Activated CD4-positive, alpha-beta memory T cell treated with anti-CD3 and anti-CD28 coated beads for 36 hours (primary cell): ENCODE measurements at regions not wholly inside any gene's neighbourhood (a gene's known extent, or its start where the extent isn't known, plus 50 kb on each side); places are given as distances from the start of the nearest gene placed in this dataset.

Source experiments
- CTCF ChIA-PET: fragments of 350-600 bp; sonication (Branson Sonifier 250); formaldehyde crosslinking; loops from one replicate; lab custom pipeline; 2021; ENCODE audit warnings: antibody characterized with exemption, inconsistent platforms; lab: Charles Lee
- POLR2A ChIA-PET: fragments of 350-600 bp; sonication (Branson Sonifier 250); formaldehyde crosslinking; loops from one replicate; lab custom pipeline; 2021; ENCODE audit warnings: antibody characterized with exemption; lab: Charles Lee
- DNase-seq: peaks from one replicate; pipeline ENCODE4 v3.0.0-alpha.2; 2020
- H3K27ac Mint-ChIP-seq: one replicate; pipeline ENCODE4 v1.8.0; 2021; ENCODE audit warnings: mixed read lengths
- H3K27me3 Mint-ChIP-seq: one replicate; pipeline ENCODE4 v1.8.0; 2021; ENCODE audit warnings: mixed read lengths
- H3K36me3 Mint-ChIP-seq: one replicate; pipeline ENCODE4 v1.8.0; 2021; ENCODE audit warnings: mixed read lengths
- H3K4me1 Mint-ChIP-seq: one replicate; pipeline ENCODE4 v1.8.0; 2021; ENCODE audit warnings: low read depth, mixed read lengths
- H3K4me3 Mint-ChIP-seq: one replicate; pipeline ENCODE4 v1.8.0; 2021; ENCODE audit warnings: mild to moderate bottlenecking, mixed read lengths
- H3K9me3 Mint-ChIP-seq: one replicate; pipeline ENCODE4 v1.8.0; 2021; ENCODE audit warnings: mixed read lengths
- intact Hi-C: fragments of 100-400 bp; cut with micrococcal nuclease; formaldehyde crosslinking; loops from one replicate; pipeline ENCODE4 v1.15.1; 2023

DNA sequence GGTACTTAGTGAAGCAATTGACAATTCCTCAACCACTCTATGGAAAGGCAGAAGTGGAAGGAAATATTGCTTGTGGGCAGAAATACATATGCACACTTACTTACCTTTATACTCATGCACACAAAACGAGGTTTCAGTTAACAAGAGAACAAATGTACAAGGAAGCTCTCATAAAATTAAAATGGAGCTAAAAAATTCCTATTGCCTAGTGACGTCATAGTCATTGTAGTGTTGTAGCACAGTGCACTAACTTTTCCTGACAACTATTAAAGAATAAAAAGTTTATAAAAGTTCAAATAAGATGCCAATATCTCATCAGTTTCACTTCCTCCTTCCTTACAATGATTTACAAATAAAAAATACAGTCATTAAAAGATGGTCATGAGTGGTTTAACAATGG is 1161.9 kb upstream of the NRXN1 start:
- no peaks in the 10 kb centered on the region for H3K4me1 Mint-ChIP-seq
- no peaks in the 10 kb centered on the region for H3K36me3 Mint-ChIP-seq
- no peak overlapping the region for H3K4me3 Mint-ChIP-seq
- intact Hi-C loops = no loop called here
- CTCF ChIA-PET = no interaction called here
- POLR2A ChIA-PET = no interaction called here
- H3K9me3 Mint-ChIP-seq = peaks cover 11% of the 10 kb centered on the region
- H3K27ac Mint-ChIP-seq = no peak overlapping the region
- DNase-seq = no peak
- no peaks in the 10 kb centered on the region for H3K27me3 Mint-ChIP-seq

DNA sequence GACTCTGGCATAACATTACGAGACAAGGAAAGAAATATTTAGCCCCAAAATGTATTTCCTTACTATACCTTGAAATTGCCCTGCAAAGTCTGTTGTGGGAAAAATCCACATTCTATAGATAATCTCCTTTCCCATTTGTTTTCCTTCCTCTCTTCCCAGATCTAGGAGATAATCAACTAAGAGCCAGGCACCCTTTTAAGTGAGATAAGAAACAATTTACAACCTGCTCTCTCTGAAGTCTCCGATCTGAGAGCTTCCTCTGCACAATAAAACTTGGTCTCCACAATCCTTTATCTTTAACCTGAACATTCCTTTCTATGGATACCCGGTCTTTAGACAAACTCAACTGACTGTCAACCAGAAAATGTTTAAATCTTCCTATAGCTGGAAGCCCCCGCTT is 1160.7 kb upstream of the NRXN1 start:
- H3K4me3 Mint-ChIP-seq = no peak overlapping the region
- ChIA-PET CTCF (no interaction called here), POLR2A (no interaction called here)
- no peak for DNase-seq
- peaks cover 11% of the 10 kb centered on the region for H3K9me3 Mint-ChIP-seq
- intact Hi-C loops = no loop called here
- H3K36me3 Mint-ChIP-seq = no peaks in the 10 kb centered on the region
- H3K27me3 Mint-ChIP-seq = no peaks in the 10 kb centered on the region
- H3K27ac Mint-ChIP-seq = no peak overlapping the region
- H3K4me1 Mint-ChIP-seq = no peaks in the 10 kb centered on the region

DNA sequence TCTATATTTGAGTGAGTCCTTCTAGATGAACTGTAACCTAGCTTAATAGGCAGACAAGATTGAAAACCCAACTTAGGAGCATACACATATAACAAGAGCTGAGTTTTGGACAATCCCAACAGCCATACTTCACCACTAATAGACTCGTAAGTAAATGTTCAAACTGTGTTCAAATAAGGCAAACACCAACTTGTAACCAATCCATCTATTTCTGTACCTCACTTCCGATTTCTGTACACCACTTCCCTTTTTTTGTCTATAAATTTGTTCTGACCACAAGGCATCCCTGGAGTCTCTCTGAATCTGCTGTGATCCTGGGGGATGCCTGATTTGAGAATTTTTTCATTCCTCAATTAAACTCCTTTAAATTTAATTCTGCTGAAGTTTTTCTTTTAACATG is 1149.1 kb upstream of the NRXN1 start:
- intact Hi-C loops = no loop called here
- no peak for DNase-seq
- POLR2A ChIA-PET = no interaction called here
- no peak overlapping the region for H3K4me3 Mint-ChIP-seq
- peaks cover 8% of the 10 kb centered on the region for H3K9me3 Mint-ChIP-seq
- CTCF ChIA-PET = no interaction called here
- no peak overlapping the region for H3K27ac Mint-ChIP-seq
- no peaks in the 10 kb centered on the region for H3K27me3 Mint-ChIP-seq
- no peaks in the 10 kb centered on the region for H3K36me3 Mint-ChIP-seq
- H3K4me1 Mint-ChIP-seq = no peaks in the 10 kb centered on the region

DNA sequence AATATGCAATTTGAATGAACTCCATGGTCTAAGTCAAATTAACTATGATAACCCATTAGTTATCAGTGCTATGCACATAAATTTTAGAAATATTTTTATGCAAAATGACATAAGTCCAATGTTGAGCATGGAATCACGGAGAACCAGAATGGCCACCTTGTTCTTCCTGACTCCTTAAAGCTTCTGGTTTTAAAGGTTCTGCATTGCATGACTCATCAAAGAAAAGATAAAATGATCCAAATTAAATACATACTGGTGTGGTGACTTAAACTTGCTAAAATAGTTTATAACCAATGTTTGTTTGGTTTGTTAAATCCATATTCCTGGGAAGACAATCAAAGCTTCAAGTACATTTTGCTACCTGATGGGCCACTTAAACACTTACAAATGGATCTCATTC is 1146.9 kb upstream of the NRXN1 start:
- Mint-ChIP-seq H3K4me3 (no peak overlapping the region), H3K4me1 (no peaks in the 10 kb centered on the region), H3K27ac (no peak overlapping the region), H3K36me3 (no peaks in the 10 kb centered on the region), H3K9me3 (peaks cover 6% of the 10 kb centered on the region), H3K27me3 (no peaks in the 10 kb centered on the region)
- POLR2A ChIA-PET = no interaction called here
- no peak for DNase-seq
- intact Hi-C loops = no loop called here
- CTCF ChIA-PET = no interaction called here

DNA sequence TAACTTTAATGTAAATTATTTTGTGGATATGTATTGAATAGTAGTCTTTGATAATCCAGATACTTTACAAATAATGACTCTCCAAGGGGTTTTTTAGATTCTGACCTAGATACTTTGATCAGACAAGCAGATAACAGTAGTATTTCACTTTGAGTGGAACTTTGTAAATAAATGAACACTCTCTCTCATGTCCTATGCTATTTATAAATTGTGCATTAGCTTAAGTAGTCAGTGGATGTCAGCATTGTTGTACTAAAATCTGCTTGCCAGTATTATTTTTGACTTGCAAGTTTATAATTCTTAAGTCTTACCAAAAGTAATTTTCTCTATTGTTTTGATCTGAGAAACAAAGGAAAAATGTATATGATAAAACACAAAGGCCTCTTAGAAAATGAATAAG is 1113.1 kb upstream of the NRXN1 start:
- Mint-ChIP-seq H3K4me3 (no peak overlapping the region), H3K4me1 (no peaks in the 10 kb centered on the region), H3K36me3 (no peaks in the 10 kb centered on the region), H3K9me3 (no peaks in the 10 kb centered on the region), H3K27me3 (no peaks in the 10 kb centered on the region), H3K27ac (no peak overlapping the region)
- ChIA-PET CTCF (no interaction called here), POLR2A (no interaction called here)
- DNase-seq = no peak
- intact Hi-C loops = no loop called here

DNA sequence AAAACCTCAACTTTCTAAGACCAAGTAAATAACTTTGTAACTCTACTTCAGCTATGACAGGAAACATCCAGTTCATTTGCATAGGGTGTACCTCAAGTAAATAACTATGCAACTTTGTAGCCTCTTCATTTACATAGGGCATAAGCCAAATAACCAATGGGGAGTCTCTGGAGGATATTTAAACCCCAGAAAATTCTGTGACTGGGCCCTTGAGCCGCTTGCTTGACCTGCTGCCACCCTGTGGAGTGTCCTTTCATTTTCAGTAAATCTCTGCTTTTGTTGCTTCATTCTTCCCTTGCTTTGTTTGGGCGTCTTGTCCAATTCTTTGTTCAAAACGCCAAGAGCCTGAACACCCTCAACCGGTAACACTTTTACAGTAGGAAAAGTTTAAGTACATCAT is 1112.7 kb upstream of the NRXN1 start:
- intact Hi-C loops = no loop called here
- POLR2A ChIA-PET = no interaction called here
- CTCF ChIA-PET = no interaction called here
- Mint-ChIP-seq H3K27me3 (no peaks in the 10 kb centered on the region), H3K36me3 (no peaks in the 10 kb centered on the region), H3K27ac (no peak overlapping the region), H3K4me1 (no peaks in the 10 kb centered on the region), H3K4me3 (no peak overlapping the region), H3K9me3 (no peaks in the 10 kb centered on the region)
- no peak for DNase-seq

DNA sequence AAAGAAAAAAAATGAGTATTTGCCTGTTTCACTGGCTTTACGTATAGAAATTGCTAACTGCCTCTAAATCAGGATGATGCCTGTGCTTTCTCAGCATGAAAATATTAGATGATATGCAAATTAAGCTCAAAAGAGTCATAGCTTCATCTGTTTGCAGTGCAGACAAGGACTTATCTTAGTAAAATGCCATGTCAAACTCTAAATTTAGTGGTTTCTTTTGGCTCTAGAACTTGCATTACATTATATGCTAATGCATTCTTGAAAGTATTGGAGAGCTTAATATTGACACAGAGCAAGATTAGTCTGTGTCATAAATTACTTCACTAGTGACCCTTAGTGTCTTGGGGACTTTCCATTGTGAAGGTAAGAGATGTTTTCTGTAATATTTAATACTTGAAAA is 1109.1 kb upstream of the NRXN1 start:
- Mint-ChIP-seq H3K4me1 (no peaks in the 10 kb centered on the region), H3K27ac (no peak overlapping the region), H3K4me3 (no peak overlapping the region), H3K27me3 (no peaks in the 10 kb centered on the region), H3K36me3 (no peaks in the 10 kb centered on the region), H3K9me3 (peaks cover 2% of the 10 kb centered on the region)
- CTCF ChIA-PET = no interaction called here
- intact Hi-C loops = no loop called here
- DNase-seq = no peak
- POLR2A ChIA-PET = no interaction called here

DNA sequence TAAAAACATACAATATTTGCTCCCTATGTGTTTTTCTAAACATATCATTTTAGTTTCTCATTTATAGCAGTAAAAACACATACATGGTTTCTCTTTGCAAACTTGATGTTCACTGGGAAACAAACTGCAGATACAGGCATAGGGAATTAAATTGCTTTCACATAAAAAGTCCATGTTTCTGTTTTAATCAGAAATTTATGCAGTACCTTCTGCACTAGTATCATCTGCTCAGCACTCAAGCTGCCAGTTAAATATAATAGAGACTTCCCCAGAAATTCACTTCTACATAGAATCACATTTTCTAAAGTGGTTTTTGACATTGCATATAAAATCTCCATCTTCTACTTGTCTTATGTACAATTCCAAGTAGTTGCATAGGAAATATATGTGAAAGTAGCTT is 1107.3 kb upstream of the NRXN1 start:
- CTCF ChIA-PET = no interaction called here
- H3K27me3 Mint-ChIP-seq = no peaks in the 10 kb centered on the region
- H3K9me3 Mint-ChIP-seq = peaks cover 4% of the 10 kb centered on the region
- POLR2A ChIA-PET = no interaction called here
- no peaks in the 10 kb centered on the region for H3K4me1 Mint-ChIP-seq
- DNase-seq = no peak
- no peaks in the 10 kb centered on the region for H3K36me3 Mint-ChIP-seq
- H3K27ac Mint-ChIP-seq = no peak overlapping the region
- intact Hi-C loops = no loop called here
- H3K4me3 Mint-ChIP-seq = no peak overlapping the region

DNA sequence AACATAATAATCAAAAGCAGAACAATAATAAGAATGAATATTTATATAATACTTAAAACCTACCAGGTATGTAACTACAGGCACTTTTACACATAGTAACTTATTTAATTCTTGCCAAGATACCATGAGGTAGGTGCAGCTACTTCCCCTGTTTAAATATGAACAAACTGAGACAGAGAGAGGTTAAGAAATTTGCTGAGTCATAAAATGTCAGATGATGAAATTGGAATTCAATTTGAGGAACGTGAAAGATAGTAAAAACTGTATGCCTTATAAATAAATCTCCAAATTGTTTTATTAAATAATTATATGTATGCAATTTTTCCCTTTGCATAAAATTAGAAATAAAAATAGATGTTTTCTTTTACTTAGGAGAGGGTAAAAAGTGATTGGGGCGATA is 1103.3 kb upstream of the NRXN1 start:
- Mint-ChIP-seq H3K4me1 (no peaks in the 10 kb centered on the region), H3K27ac (no peak overlapping the region), H3K27me3 (no peaks in the 10 kb centered on the region), H3K36me3 (no peaks in the 10 kb centered on the region), H3K4me3 (no peak overlapping the region), H3K9me3 (peaks cover 14% of the 10 kb centered on the region)
- no peak for DNase-seq
- intact Hi-C loops = no loop called here
- ChIA-PET POLR2A (no interaction called here), CTCF (no interaction called here)

DNA sequence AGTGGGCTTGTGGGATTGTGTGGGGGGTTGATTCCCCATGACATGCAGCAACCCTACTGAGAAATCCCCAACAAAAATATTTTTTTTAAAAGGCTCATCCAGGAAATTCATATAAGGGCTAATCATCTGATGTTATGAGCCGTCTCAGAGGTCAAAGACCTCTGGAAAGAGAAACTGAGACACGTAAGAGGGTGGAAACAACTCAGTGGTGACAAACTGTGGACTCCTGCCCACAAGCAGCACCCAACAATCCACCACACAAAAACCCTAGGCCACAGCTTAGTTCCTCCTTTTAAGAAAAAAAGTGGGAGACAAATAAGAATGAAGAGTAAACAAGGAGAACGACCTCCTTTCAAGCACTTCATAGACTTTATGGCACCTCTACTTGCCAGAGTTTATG is 1096.1 kb upstream of the NRXN1 start:
- no peak for DNase-seq
- ChIA-PET CTCF (no interaction called here), POLR2A (no interaction called here)
- no peak overlapping the region for H3K27ac Mint-ChIP-seq
- peaks cover 24% of the 10 kb centered on the region for H3K9me3 Mint-ChIP-seq
- H3K27me3 Mint-ChIP-seq = no peaks in the 10 kb centered on the region
- no peaks in the 10 kb centered on the region for H3K4me1 Mint-ChIP-seq
- H3K4me3 Mint-ChIP-seq = no peak overlapping the region
- H3K36me3 Mint-ChIP-seq = no peaks in the 10 kb centered on the region
- intact Hi-C loops = no loop called here

DNA sequence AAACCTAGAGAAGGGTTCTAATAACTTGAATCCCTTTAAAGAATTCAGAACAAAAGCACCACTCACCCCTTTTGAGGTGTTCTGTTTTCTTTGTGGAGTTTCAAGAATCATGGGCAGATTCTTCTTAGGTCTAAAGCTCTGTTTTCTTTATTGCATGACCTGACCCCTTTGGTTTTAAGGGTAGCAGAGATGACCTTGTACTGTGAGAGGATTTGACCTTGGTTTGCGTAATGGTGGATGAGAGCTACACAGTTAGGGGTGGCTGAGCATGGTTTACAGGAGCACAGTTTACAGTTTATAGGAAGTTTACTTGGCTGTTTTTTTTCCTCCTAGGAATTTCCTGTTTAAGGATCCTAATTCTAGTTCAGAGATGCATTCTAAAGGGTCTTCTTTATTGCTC is 1095.6 kb upstream of the NRXN1 start:
- ChIA-PET CTCF (no interaction called here), POLR2A (no interaction called here)
- no peak overlapping the region for H3K27ac Mint-ChIP-seq
- H3K36me3 Mint-ChIP-seq = no peaks in the 10 kb centered on the region
- H3K27me3 Mint-ChIP-seq = no peaks in the 10 kb centered on the region
- H3K9me3 Mint-ChIP-seq = peaks cover 24% of the 10 kb centered on the region
- intact Hi-C loops = no loop called here
- no peak for DNase-seq
- H3K4me3 Mint-ChIP-seq = no peak overlapping the region
- H3K4me1 Mint-ChIP-seq = no peaks in the 10 kb centered on the region

DNA sequence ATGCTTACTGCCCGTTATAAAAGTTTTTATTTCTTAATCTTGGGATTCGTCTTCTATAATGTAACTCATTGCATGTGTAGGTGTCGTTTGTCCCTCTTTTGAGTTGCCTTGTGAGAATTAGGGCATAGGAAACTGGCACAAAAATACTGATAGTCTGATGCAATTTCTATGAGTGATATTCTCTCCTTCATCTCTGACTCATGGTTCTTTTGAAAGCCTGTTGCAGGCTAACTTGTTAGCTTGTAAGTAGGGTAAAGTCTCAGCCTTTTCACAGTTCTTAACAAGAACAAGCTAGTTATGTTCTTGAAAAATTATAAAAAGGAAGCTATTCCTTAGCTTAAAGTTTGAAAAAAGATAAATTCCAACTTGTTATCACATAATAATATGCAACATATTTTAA is 1085.4 kb upstream of the NRXN1 start:
- intact Hi-C loops = no loop called here
- ChIA-PET POLR2A (no interaction called here), CTCF (no interaction called here)
- no peak for DNase-seq
- Mint-ChIP-seq H3K9me3 (peaks cover 5% of the 10 kb centered on the region), H3K27ac (no peak overlapping the region), H3K4me1 (no peaks in the 10 kb centered on the region), H3K36me3 (no peaks in the 10 kb centered on the region), H3K4me3 (no peak overlapping the region), H3K27me3 (no peaks in the 10 kb centered on the region)

DNA sequence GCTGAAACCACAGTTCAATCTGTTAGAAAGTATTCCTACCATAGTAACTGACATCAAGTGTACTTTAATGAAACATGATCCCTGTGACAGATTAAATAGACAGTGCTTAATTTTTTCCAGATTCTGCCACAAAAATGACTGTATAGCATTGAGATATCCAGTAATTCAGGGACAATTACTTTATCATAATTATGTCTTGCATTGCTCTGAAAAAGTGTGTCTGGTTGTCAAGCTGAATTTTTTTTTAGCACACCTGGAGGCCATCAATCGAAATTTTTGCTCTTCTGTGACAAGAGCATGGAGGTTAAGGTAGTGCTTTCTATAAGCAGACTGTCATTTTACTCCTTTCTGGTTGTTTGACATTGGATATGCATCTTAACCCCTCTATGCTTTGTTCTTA is 1083.8 kb upstream of the NRXN1 start:
- H3K9me3 Mint-ChIP-seq = peaks cover 5% of the 10 kb centered on the region
- H3K27me3 Mint-ChIP-seq = no peaks in the 10 kb centered on the region
- DNase-seq = no peak
- CTCF ChIA-PET = no interaction called here
- H3K4me1 Mint-ChIP-seq = no peaks in the 10 kb centered on the region
- no peaks in the 10 kb centered on the region for H3K36me3 Mint-ChIP-seq
- H3K4me3 Mint-ChIP-seq = no peak overlapping the region
- POLR2A ChIA-PET = no interaction called here
- no peak overlapping the region for H3K27ac Mint-ChIP-seq
- intact Hi-C loops = no loop called here

DNA sequence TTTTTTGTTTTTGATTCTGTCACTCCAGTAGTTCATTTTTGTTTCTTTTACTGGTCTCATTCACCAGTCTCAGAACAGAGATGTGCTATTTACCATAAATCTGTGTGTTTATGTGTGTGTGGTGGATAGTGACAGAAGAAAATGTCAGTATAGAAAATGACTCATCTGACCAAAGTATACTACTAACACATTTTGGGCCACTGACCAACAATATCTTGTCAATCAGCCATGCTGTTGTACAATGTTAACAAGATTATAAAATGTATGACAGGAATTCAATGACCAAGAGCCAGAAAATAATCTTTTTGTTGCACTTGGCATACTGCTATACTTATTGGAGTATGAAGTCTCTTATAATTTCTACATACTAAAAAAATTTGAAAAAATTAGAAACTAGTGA is 1081.4 kb upstream of the NRXN1 start:
- Mint-ChIP-seq H3K27ac (no peak overlapping the region), H3K4me3 (no peak overlapping the region)
- CTCF ChIA-PET = no interaction called here

More for the DNA sequence above, 1081.4 kb upstream of the NRXN1 start:
- no peaks in the 10 kb centered on the region for H3K4me1 Mint-ChIP-seq
- peaks cover 3% of the 10 kb centered on the region for H3K9me3 Mint-ChIP-seq
- POLR2A ChIA-PET = no interaction called here
- no peaks in the 10 kb centered on the region for H3K27me3 Mint-ChIP-seq
- intact Hi-C loops = no loop called here
- no peaks in the 10 kb centered on the region for H3K36me3 Mint-ChIP-seq
- no peak for DNase-seq
